SU-DHL-6 (cell line): ENCODE measurements at regions not wholly inside any gene's neighbourhood (a gene's known extent, or its start where the extent isn't known, plus 50 kb on each side); places are given as distances from the start of the nearest gene placed in this dataset.

Source experiments
- EZH2phosphoT487 ChIP-seq: fragments of 200-600 bp; sonication (generic), shearing (Covaris generic); conservative IDR thresholded peaks from 2 replicates; pipeline ENCODE4 v1.6.1; 2018; ENCODE audit warnings: mild to moderate bottlenecking, antibody characterized with exemption, low read length, moderate library complexity, mixed read lengths
- TF ChIP-seq, protein P1 (sequence below): fragments of 200-600 bp; sonication (generic); IDR thresholded peaks from one replicate; pipeline ENCODE4 v1.5.1; 2017; ENCODE audit warnings: antibody characterized with exemption, mild to moderate bottlenecking, low read length, moderate library complexity; ENCODE audit not compliant: insufficient read depth, poor library complexity, severe bottlenecking

GRCh38 chr3:55331524-55331923 lies 155.6 kb downstream of the WNT5A start:
- TF ChIP-seq, protein P1, sequence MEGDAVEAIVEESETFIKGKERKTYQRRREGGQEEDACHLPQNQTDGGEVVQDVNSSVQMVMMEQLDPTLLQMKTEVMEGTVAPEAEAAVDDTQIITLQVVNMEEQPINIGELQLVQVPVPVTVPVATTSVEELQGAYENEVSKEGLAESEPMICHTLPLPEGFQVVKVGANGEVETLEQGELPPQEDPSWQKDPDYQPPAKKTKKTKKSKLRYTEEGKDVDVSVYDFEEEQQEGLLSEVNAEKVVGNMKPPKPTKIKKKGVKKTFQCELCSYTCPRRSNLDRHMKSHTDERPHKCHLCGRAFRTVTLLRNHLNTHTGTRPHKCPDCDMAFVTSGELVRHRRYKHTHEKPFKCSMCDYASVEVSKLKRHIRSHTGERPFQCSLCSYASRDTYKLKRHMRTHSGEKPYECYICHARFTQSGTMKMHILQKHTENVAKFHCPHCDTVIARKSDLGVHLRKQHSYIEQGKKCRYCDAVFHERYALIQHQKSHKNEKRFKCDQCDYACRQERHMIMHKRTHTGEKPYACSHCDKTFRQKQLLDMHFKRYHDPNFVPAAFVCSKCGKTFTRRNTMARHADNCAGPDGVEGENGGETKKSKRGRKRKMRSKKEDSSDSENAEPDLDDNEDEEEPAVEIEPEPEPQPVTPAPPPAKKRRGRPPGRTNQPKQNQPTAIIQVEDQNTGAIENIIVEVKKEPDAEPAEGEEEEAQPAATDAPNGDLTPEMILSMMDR = no peak
- no peak for TF ChIP-seq EZH2phosphoT487
